DMS114 treated with DMSO at 0.1 percent for 48 hours (cell line): ENCODE measurements at regions not wholly inside any gene's neighbourhood (a gene's known extent, or its start where the extent isn't known, plus 50 kb on each side); places are given as distances from the start of the nearest gene placed in this dataset.
"Not testable (repeated sequence)": the region's sequence is repeated elsewhere in the genome, so short reads cannot be mapped to it uniquely, and the experiment has no call there.

Experiments
- DNase-seq: peaks from one replicate; lab custom pipeline; 2025; ENCODE audit not compliant: unreplicated experiment; lab: John Stamatoyannopoulos, UW

GRCh38 chr20:48008850-48009515, 223.7 kb upstream of the SULF2 start:
- no peak for DNase-seq

GRCh38 chr20:48007351-48007750, 222.1 kb upstream of the SULF2 start:
- no peak for DNase-seq

GRCh38 chr20:48006036-48006833, 221.0 kb upstream of the SULF2 start:
- no peak for DNase-seq

GRCh38 chr20:48003021-48003420, 217.7 kb upstream of the SULF2 start:
- no peak for DNase-seq

- DNase-seq, result no peak
Observed at GRCh38 chr20:48002517-48002970, 217.3 kb upstream of the SULF2 start.

GRCh38 chr20:47999166-47999565, 213.9 kb upstream of the SULF2 start:
- no peak for DNase-seq

- DNase-seq, result no peak
Observed at GRCh38 chr20:47998736-47999135, 213.5 kb upstream of the SULF2 start.

- DNase-seq, result no peak
Observed at GRCh38 chr20:47995661-47996060, 210.4 kb upstream of the SULF2 start.

- DNase-seq, result no peak
Observed at GRCh38 chr20:47993817-47994216, 208.5 kb upstream of the SULF2 start.

GRCh38 chr20:47993035-47993755, 207.9 kb upstream of the SULF2 start:
- DNase-seq, result no peak

- DNase-seq, result no peak
Observed at GRCh38 chr20:47991875-47992488, 206.7 kb upstream of the SULF2 start.

GRCh38 chr20:47990507-47991150, 205.3 kb upstream of the SULF2 start:
- no peak for DNase-seq

- DNase-seq, result no peak
Observed at GRCh38 chr20:47989957-47990356, 204.7 kb upstream of the SULF2 start.

GRCh38 chr20:47988676-47989075, 203.4 kb upstream of the SULF2 start:
- DNase-seq, result no peak

- no peak for DNase-seq
Observed at GRCh38 chr20:47985092-47985850, 200.0 kb upstream of the SULF2 start.

GRCh38 chr20:47984437-47984836, 199.2 kb upstream of the SULF2 start:
- no peak for DNase-seq

- DNase-seq, result not testable (repeated sequence)
Observed at GRCh38 chr20:47983642-47984041, 198.4 kb upstream of the SULF2 start.

GRCh38 chr20:47982574-47983360, 197.5 kb upstream of the SULF2 start:
- DNase-seq, result no peak

- no peak for DNase-seq
Observed at GRCh38 chr20:47981222-47981621, 195.9 kb upstream of the SULF2 start.
